K562 (cell line): ENCODE measurements at regions not wholly inside any gene's neighbourhood (a gene's known extent, or its start where the extent isn't known, plus 50 kb on each side); places are given as distances from the start of the nearest gene placed in this dataset.

Source experiments
- ATAC-seq: fragments of 200-7000 bp; cut with Tn5 transposase; 3 replicates; pipeline ENCODE4 v1.9.1; 2020; ENCODE audit warnings: moderate library complexity
- BruUV-seq: library from RNA; stranded (reverse); fragments of 400-500 nt; replicated peaks from 2 replicates; lab custom pipeline; 2021; lab: Mats Ljungman, UMichigan
- CTCF ChIA-PET: fragments of 300-600 bp; formaldehyde crosslinking; extraction: SDS; loops from one replicate; lab custom pipeline; 2021; ENCODE audit warnings: low intra/inter-chr PET ratio; lab: Yijun Ruan, JAX
- POLR2A ChIA-PET: fragments of 300-600, 350-650 bp; sonication (Branson Sonifier 250); formaldehyde crosslinking; extraction: SDS; loops from one replicate; lab custom pipeline; 2021; ENCODE audit warnings: antibody characterized with exemption, inconsistent platforms; lab: Yijun Ruan, JAX
- DNase-seq, 4 experiments: peaks; one replicate each; pipeline versions ENCODE4 v3.0.0 to v3.0.0-alpha.2; 2011 to 2018; ENCODE audit warnings: low spot score in 3 of 4, mixed read lengths in 3 of 4; ENCODE audit errors: extremely low read depth in 1 of 4
- FAIRE-seq: peaks from 2 replicates; lab custom pipeline; 2011; peaks lifted over from hg19 to GRCh38; lab: Jason Lieb, UNC
- H2AFZ ChIP-seq: 2 replicates; pipeline ENCODE4 v1.6.0; 2011; ENCODE audit warnings: low read depth, low read length, control low read depth, inconsistent platforms
- H3K27ac ChIP-seq: fragments of 200-600 bp; 3 replicates; pipeline ENCODE4 v1.8.0; 2011; ENCODE audit warnings: low read depth, mild to moderate bottlenecking, control low read depth, inconsistent platforms, low read length, moderate library complexity, mixed read lengths; ENCODE audit errors: extremely low read depth
- H3K27me3 ChIP-seq, 2 experiments: fragments of 300-600 bp in 1 of 2; 2 replicates in 1 of 2; 3 replicates in 1 of 2; pipeline versions ENCODE4 v1.6.0 to v1.8.0; 2011; ENCODE audit warnings: inconsistent platforms in 2 of 2, low read length in 2 of 2, mild to moderate bottlenecking in 1 of 2, mixed read lengths in 1 of 2, moderate library complexity in 1 of 2; ENCODE audit not compliant: control insufficient read depth in 2 of 2, insufficient read depth in 2 of 2
- H3K36me3 ChIP-seq: fragments of 300-600 bp; 3 replicates; pipeline ENCODE4 v1.8.0; 2011; ENCODE audit warnings: mild to moderate bottlenecking, low read length, inconsistent platforms; ENCODE audit not compliant: control insufficient read depth, insufficient read depth
- H3K4me1 ChIP-seq, 2 experiments: fragments of 200-600 bp in 1 of 2; replicated peaks in 1 of 2; 2 replicates in 1 of 2; 3 replicates in 1 of 2; pipeline versions ENCODE4 v1.5.1 to v1.8.0; 2011; ENCODE audit warnings: inconsistent platforms in 2 of 2, low read length in 2 of 2, mild to moderate bottlenecking in 1 of 2, mixed read lengths in 1 of 2, moderate library complexity in 1 of 2; ENCODE audit not compliant: control insufficient read depth in 2 of 2, insufficient read depth in 2 of 2
- H3K4me2 ChIP-seq: 2 replicates; pipeline ENCODE4 v1.6.1; 2011; ENCODE audit warnings: low read length, control low read depth, inconsistent platforms, mixed read lengths; ENCODE audit not compliant: insufficient read depth
- H3K4me3 ChIP-seq: fragments of 200-600 bp; sonication (generic), shearing (Covaris generic); 2 replicates; pipeline ENCODE4 v1.5.1; 2016; ENCODE audit warnings: control low read depth, inconsistent platforms
- H3K79me2 ChIP-seq: fragments of 200-600 bp; 3 replicates; pipeline ENCODE4 v1.8.0; 2011; ENCODE audit warnings: low read length, inconsistent platforms; ENCODE audit not compliant: control insufficient read depth, insufficient read depth
- H3K9ac ChIP-seq, 2 experiments: 2 replicates each; pipeline versions ENCODE4 v1.6.0 to v1.6.1; 2011; ENCODE audit warnings: low read depth in 2 of 2, low read length in 2 of 2, control low read depth in 1 of 2, inconsistent platforms in 1 of 2, mild to moderate bottlenecking in 1 of 2, mixed read lengths in 1 of 2; ENCODE audit not compliant: insufficient read depth in 1 of 2
- H3K9me1 ChIP-seq: one replicate; pipeline ENCODE4 v1.6.0; 2011; ENCODE audit warnings: inconsistent platforms, mild to moderate bottlenecking, low read length, moderate library complexity; ENCODE audit not compliant: control insufficient read depth, insufficient read depth
- H3K9me3 ChIP-seq: replicated peaks from 2 replicates; pipeline ENCODE4 v1.5.1; 2011; ENCODE audit warnings: low read depth, low read length, inconsistent platforms; ENCODE audit not compliant: control insufficient read depth, insufficient read depth
- H4K20me1 ChIP-seq: replicated peaks from 2 replicates; pipeline ENCODE4 v1.6.1; 2011; ENCODE audit warnings: low read length, inconsistent platforms, mixed read lengths; ENCODE audit not compliant: control insufficient read depth, insufficient read depth
- CREM ChIP-seq: IDR thresholded peaks from 2 replicates; pipeline ENCODE4 v1.6.1; 2014; ENCODE audit warnings: antibody characterized with exemption, low read depth
- E4F1 ChIP-seq: fragments of 250-450 bp; sonication (Bioruptor Pico); IDR thresholded peaks from 2 replicates; pipeline ENCODE4 v1.5.0; 2021; ENCODE audit warnings: mild to moderate bottlenecking, borderline replicate concordance
- FOSL1 ChIP-seq: fragments of 200-800 bp; sonication (Bioruptor generic); conservative IDR thresholded peaks from 2 replicates; pipeline ENCODE4 v1.6.1; 2016; ENCODE audit warnings: missing genetic modification characterization, missing compliant biosample characterization
- NR3C1 ChIP-seq: sonication (generic); formaldehyde crosslinking; IDR thresholded peaks from 2 replicates; pipeline ENCODE4 v1.8.1; 2022; ENCODE audit warnings: missing genetic modification reagents
- RBM25 ChIP-seq: fragments of 200-400 bp; formaldehyde crosslinking; IDR thresholded peaks from 2 replicates; pipeline ENCODE4 v1.6.1; 2018; ENCODE audit warnings: low read length, low read depth, moderate library complexity; ENCODE audit not compliant: severe bottlenecking
- SRSF7 ChIP-seq: fragments of 200-400 bp; formaldehyde crosslinking; optimal IDR thresholded peaks from 2 replicates; pipeline ENCODE3; 2017; ENCODE audit warnings: mild to moderate bottlenecking, low read depth, low read length
- ZFP1 ChIP-seq: fragments of 450-650 bp; formaldehyde crosslinking; IDR thresholded peaks from 2 replicates; pipeline ENCODE4 v1.4.0; 2020; ENCODE audit warnings: mild to moderate bottlenecking, mixed read lengths
- WGBS: fragments of 100-300 bp; shearing (Covaris generic); methylation state at CpG from one replicate; pipeline ENCODE4 v1.1.6; 2016; ENCODE audit warnings: low coverage, mixed read lengths; ENCODE audit not compliant: insufficient coverage; ENCODE audit errors: missing lambda C conversion rate; 5-methylcytosine and 5-hydroxymethylcytosine counted together
- in situ Hi-C: fragments of 300-500 bp; cut with MboI; formaldehyde crosslinking; loops from 4 replicates; pipeline ENCODE4 v1.15.0; 2018; ENCODE audit warnings: inconsistent platforms, mixed read lengths
- intact Hi-C: fragments of 100-400 bp; cut with micrococcal nuclease; formaldehyde crosslinking; loops from 2 replicates; pipeline ENCODE4 v1.14.2; 2022
- TF ChIP-seq, protein P1 (sequence below), 3 experiments: IDR thresholded peaks in 2 of 3; conservative IDR thresholded peaks in 1 of 3; 2 replicates each; pipeline ENCODE4 v1.5.1; 2011 to 2012; ENCODE audit warnings: low read length in 3 of 3, mild to moderate bottlenecking in 3 of 3, control low read depth in 2 of 3, improper control_type of control experiment in 1 of 3, inconsistent platforms in 1 of 3, low read depth in 1 of 3, mixed read lengths in 1 of 3, moderate library complexity in 1 of 3; ENCODE audit not compliant: insufficient read depth in 2 of 3
- TF ChIP-seq, protein P2 (sequence below), 2 experiments: fragments of 450-650 bp; IDR thresholded peaks; 2 replicates each; pipeline ENCODE4 v1.6.1; 2018; ENCODE audit warnings: mild to moderate bottlenecking in 2 of 2, low read depth in 1 of 2; ENCODE audit not compliant: partially characterized antibody in 2 of 2

GRCh38 chr4:3643518-3644433, 111.6 kb upstream of the LRPAP1 start (continued):
- TF ChIP-seq NR3C1 (CRISPR knock-in tag), result no peak
- no peak for TF ChIP-seq ZFP1 (CRISPR knock-in tag)
- TF ChIP-seq, protein P1, sequence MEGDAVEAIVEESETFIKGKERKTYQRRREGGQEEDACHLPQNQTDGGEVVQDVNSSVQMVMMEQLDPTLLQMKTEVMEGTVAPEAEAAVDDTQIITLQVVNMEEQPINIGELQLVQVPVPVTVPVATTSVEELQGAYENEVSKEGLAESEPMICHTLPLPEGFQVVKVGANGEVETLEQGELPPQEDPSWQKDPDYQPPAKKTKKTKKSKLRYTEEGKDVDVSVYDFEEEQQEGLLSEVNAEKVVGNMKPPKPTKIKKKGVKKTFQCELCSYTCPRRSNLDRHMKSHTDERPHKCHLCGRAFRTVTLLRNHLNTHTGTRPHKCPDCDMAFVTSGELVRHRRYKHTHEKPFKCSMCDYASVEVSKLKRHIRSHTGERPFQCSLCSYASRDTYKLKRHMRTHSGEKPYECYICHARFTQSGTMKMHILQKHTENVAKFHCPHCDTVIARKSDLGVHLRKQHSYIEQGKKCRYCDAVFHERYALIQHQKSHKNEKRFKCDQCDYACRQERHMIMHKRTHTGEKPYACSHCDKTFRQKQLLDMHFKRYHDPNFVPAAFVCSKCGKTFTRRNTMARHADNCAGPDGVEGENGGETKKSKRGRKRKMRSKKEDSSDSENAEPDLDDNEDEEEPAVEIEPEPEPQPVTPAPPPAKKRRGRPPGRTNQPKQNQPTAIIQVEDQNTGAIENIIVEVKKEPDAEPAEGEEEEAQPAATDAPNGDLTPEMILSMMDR (IDR thresholded peaks at IDR 0.05 in 2 of 3, conservative IDR thresholded peaks at IDR 0.05 in 1 of 3; ENCODE audit: insufficient read depth in 2 of 3, low read depth in 1 of 3, low read length in 3 of 3), result no peak
- no peak for TF ChIP-seq SRSF7

DNA sequence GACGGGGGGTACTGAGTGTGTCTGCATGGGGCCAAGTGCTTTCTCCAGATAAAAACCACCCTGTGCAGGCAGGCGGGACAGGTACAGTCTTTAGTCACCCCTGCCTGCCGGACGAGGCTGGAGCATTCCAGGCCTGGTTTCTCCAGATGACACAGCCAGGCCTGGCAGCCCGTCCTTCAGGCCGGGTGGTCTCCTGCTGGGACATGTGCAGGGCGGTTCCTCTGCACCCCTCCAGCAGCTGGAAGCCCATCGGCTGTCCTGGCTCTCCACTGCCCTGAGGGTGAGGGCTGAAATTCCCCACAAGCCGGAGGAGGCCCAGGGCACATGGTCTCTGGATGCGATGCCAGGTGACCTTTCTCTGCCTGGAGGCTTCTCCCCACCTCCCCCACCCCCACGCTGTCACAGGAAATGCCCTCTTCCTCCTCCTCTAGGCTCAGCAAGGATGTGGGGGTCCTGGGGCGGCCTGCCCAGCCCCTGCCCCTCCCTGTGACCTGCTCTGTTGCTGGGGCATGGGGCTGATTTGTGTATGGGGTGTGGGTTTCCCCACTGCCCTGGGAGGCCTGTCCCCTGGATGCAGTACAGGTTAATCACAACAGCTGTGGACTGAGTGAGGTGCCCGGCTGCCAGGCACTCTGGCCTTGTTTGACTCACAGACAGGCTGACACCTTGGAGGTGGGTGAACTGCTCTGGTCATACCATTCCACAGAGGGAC, 110.7 kb upstream of the LRPAP1 start:
- no TSS peak for BruUV-seq
- H3K9me1 ChIP-seq, result no peaks in the 10 kb centered on the region
- no peak overlapping the region for H3K27ac ChIP-seq
- no peak overlapping the region for H3K4me2 ChIP-seq
- H3K79me2 ChIP-seq, result no peaks in the 10 kb centered on the region
- DNase-seq (no peak), ATAC-seq (no peak), FAIRE-seq (no peak)
- H3K9ac ChIP-seq, result no peak overlapping the region
- WGBS, result 0% methylated on average over 11 of the region's 13 CpGs
- ChIA-PET POLR2A (interaction anchor here (0.6 kb wide), 2 partner anchors 65 to 1041 kb away, joined by 4 to 5 read pairs; no protein-coding TSS in a partner anchor), CTCF (no interaction called here)
- intact Hi-C loops (no loop called here), in situ Hi-C loops (no loop called here)
- H4K20me1 ChIP-seq, result peaks cover 11% of the 10 kb centered on the region; the same call in 1 of the 2 replicates
- H3K9me3 ChIP-seq, result no peaks in the 10 kb centered on the region
- H3K4me1 ChIP-seq, result peaks cover 0 to 10% of the 10 kb centered on the region in 2 experiments; a peak in 2 of 5 replicates
- no peak overlapping the region for H3K4me3 ChIP-seq
- H3K27me3 ChIP-seq, result peaks cover 24 to 86% of the 10 kb centered on the region in 2 experiments
- H3K36me3 ChIP-seq, result no peaks in the 10 kb centered on the region
- H2AFZ ChIP-seq, result no peak overlapping the region
- TF ChIP-seq FOSL1 (tag) (no peak), CREM (no peak), RBM25 (no peak), E4F1 (CRISPR knock-in tag) (no peak)
- TF ChIP-seq, protein P2, sequence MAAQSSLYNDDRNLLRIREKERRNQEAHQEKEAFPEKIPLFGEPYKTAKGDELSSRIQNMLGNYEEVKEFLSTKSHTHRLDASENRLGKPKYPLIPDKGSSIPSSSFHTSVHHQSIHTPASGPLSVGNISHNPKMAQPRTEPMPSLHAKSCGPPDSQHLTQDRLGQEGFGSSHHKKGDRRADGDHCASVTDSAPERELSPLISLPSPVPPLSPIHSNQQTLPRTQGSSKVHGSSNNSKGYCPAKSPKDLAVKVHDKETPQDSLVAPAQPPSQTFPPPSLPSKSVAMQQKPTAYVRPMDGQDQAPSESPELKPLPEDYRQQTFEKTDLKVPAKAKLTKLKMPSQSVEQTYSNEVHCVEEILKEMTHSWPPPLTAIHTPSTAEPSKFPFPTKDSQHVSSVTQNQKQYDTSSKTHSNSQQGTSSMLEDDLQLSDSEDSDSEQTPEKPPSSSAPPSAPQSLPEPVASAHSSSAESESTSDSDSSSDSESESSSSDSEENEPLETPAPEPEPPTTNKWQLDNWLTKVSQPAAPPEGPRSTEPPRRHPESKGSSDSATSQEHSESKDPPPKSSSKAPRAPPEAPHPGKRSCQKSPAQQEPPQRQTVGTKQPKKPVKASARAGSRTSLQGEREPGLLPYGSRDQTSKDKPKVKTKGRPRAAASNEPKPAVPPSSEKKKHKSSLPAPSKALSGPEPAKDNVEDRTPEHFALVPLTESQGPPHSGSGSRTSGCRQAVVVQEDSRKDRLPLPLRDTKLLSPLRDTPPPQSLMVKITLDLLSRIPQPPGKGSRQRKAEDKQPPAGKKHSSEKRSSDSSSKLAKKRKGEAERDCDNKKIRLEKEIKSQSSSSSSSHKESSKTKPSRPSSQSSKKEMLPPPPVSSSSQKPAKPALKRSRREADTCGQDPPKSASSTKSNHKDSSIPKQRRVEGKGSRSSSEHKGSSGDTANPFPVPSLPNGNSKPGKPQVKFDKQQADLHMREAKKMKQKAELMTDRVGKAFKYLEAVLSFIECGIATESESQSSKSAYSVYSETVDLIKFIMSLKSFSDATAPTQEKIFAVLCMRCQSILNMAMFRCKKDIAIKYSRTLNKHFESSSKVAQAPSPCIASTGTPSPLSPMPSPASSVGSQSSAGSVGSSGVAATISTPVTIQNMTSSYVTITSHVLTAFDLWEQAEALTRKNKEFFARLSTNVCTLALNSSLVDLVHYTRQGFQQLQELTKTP (IDR thresholded peaks at IDR 0.05; ENCODE audit: low read depth in 1 of 2, partially characterized antibody in 2 of 2), result no peak
